Left lung (tissue), 4 donors: ENCODE measurements at regions not wholly inside any gene's neighbourhood (a gene's known extent, or its start where the extent isn't known, plus 50 kb on each side); places are given as distances from the start of the nearest gene placed in this dataset.
A peak's percentile ranks its signal among the peaks of the same experiment; 100 is the strongest.

Experiments
- ATAC-seq: fragments of 200-7000 bp; cut with Tn5 transposase; one replicate; pipeline ENCODE4 v1.9.1; 2020; ENCODE audit warnings: moderate library complexity
- DNase-seq, 4 donors: peaks; one replicate each; pipeline ENCODE4 v3.0.0-alpha.2; 2013 to 2020
- H3K27ac ChIP-seq, 2 donors: fragments of 200-600 bp; sonication (generic) in 1 of 2; one replicate each; pipeline versions ENCODE4 v1.5.0 to v1.8.0; 2020 to 2021
- H3K27me3 ChIP-seq, 2 donors: fragments of 200-600 bp; sonication (generic) in 1 of 2; one replicate each; pipeline versions ENCODE4 v1.5.0 to v1.8.0; 2020 to 2021
- H3K36me3 ChIP-seq, 2 donors: fragments of 200-600 bp; sonication (generic) in 1 of 2; one replicate each; pipeline versions ENCODE4 v1.5.0 to v1.8.0; 2020 to 2021
- H3K4me1 ChIP-seq, 2 donors: fragments of 200-600 bp; one replicate each; pipeline ENCODE4 v1.8.0; 2021
- H3K4me3 ChIP-seq, 2 donors: fragments of 200-600 bp; sonication (generic) in 1 of 2; one replicate each; pipeline versions ENCODE4 v1.5.0 to v1.8.0; 2020 to 2021; ENCODE audit warnings: mild to moderate bottlenecking in 1 of 2
- H3K9me3 ChIP-seq, 2 donors: fragments of 200-600 bp; sonication (generic) in 1 of 2; one replicate each; pipeline versions ENCODE4 v1.5.0 to v1.8.0; 2020 to 2021
- intact Hi-C, 2 donors: fragments of 100-400 bp; cut with DNase I; formaldehyde crosslinking; loops; one replicate each; pipeline versions ENCODE4 v1.11.2 to v1.14.2; 2022
- TF ChIP-seq, protein P1 (sequence below), 2 donors: fragments of 200-600 bp; sonication (generic) in 1 of 2; IDR thresholded peaks; one replicate each; pipeline versions ENCODE4 v1.5.0 to v1.8.0; 2021; ENCODE audit warnings: antibody characterized with exemption in 2 of 2
- donor health status: DM: no; HTN: yes; CAD: no.
- donor health status: DM: no; HTN: no; CAD: no.

DNA sequence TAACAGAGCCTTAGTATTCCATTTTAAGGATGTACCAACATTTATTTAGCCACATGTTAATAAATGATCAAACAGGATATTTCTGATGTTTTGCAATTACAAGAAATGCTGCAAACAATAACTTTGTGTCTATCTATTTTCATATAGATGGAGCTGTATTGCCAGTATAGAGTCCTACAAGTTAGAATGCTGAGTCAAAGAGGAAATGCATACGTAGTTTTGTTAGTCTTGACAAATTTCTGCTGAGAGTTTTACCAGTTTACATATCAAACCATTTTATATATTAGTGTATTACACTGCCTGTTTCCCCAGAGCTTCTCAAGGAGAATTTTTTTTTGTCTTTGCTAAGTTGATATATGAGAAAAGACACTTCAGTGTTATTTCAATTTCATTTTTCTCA is 541.7 kb downstream of the SLC16A7 start:
- Histone ChIP-seq H3K9me3 (no peaks in the 10 kb centered on the region), H3K4me3 (no peak overlapping the region), H3K4me1 (no peaks in the 10 kb centered on the region), H3K27me3 (no peaks in the 10 kb centered on the region), H3K27ac (no peak overlapping the region), H3K36me3 (no peaks in the 10 kb centered on the region)
- ATAC-seq (no peak), DNase-seq (no peak)
- TF ChIP-seq, protein P1, sequence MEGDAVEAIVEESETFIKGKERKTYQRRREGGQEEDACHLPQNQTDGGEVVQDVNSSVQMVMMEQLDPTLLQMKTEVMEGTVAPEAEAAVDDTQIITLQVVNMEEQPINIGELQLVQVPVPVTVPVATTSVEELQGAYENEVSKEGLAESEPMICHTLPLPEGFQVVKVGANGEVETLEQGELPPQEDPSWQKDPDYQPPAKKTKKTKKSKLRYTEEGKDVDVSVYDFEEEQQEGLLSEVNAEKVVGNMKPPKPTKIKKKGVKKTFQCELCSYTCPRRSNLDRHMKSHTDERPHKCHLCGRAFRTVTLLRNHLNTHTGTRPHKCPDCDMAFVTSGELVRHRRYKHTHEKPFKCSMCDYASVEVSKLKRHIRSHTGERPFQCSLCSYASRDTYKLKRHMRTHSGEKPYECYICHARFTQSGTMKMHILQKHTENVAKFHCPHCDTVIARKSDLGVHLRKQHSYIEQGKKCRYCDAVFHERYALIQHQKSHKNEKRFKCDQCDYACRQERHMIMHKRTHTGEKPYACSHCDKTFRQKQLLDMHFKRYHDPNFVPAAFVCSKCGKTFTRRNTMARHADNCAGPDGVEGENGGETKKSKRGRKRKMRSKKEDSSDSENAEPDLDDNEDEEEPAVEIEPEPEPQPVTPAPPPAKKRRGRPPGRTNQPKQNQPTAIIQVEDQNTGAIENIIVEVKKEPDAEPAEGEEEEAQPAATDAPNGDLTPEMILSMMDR (IDR thresholded peaks at IDR 0.05), result no peak
- intact Hi-C loops, result no loop called here

DNA sequence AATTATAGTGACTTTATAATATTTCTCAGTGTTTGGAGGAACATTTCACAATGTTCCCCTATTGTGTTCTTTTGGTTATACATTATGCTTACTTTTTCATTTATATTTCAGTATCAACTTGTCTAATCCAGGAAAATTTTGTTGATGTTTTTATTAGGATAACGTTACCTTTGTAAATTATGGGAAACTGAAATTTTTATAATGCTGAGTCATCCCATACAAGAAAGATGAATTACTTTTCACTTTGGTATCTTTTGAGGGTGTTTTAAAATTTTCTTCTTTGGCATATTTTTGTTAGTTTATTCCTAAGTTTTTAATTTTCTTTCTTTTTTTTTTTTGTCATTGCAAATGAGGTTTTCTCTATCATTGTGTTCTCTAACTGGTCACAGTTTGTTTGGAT is 542.7 kb downstream of the SLC16A7 start:
- no peak for ATAC-seq
- TF ChIP-seq, protein P1 (IDR thresholded peaks at IDR 0.05), result no peak
- no peaks in the 10 kb centered on the region for H3K4me1 ChIP-seq
- no peak overlapping the region for H3K4me3 ChIP-seq
- H3K27ac ChIP-seq, result no peak overlapping the region
- no peaks in the 10 kb centered on the region for H3K36me3 ChIP-seq
- H3K27me3 ChIP-seq, result no peaks in the 10 kb centered on the region
- no peaks in the 10 kb centered on the region for H3K9me3 ChIP-seq
- no peak for DNase-seq
- intact Hi-C loops, result no loop called here

DNA sequence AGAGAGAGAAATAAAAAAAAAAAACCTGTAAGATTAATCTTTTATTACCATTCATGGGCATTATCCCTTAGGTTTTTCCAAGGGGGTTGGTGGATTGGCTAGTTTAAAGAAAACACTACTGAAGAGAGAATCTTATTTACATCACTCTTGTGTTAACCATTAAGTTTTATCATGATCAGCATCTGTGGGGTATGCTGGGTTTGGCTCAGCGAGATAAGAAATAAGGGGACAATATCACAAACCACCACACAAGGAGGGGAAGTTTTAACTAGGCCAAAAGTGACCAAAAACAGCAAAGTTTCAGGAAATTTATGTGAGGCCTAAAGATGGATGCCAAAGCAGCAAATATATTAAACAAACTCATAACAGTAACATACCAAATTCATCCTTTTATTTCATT is 548.6 kb downstream of the SLC16A7 start:
- Histone ChIP-seq H3K36me3 (no peaks in the 10 kb centered on the region), H3K27ac (no peak overlapping the region), H3K4me3 (no peak overlapping the region), H3K27me3 (no peaks in the 10 kb centered on the region), H3K4me1 (no peaks in the 10 kb centered on the region), H3K9me3 (peaks cover 0 to 3% of the 10 kb centered on the region in 2 donors)
- TF ChIP-seq, protein P1 (IDR thresholded peaks at IDR 0.05), result no peak
- ATAC-seq (no peak), DNase-seq (no peak)
- intact Hi-C loops, result no loop called here

DNA sequence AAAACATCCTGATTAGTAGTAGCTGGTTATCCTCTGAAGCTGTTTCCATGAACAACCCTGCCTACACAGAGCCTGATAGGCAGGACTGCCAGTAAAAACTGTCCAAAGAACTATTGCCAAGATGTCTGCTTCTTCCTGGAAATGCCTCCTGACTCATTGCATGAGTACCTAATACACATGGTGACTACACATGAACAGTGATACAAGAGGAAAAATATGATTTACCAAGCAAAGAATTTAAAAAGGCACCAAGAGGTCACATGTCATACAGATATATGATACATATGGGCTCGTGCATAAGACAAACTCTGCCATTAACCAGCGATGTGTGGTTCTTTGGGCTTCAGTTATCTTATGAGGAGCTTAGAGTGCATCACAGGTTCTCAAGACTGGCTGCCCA is 552.3 kb downstream of the SLC16A7 start:
- no peak for DNase-seq
- Histone ChIP-seq H3K4me3 (no peak overlapping the region), H3K36me3 (no peaks in the 10 kb centered on the region), H3K27ac (no peak overlapping the region), H3K9me3 (peaks cover 0 to 7% of the 10 kb centered on the region in 2 donors), H3K4me1 (no peaks in the 10 kb centered on the region), H3K27me3 (no peaks in the 10 kb centered on the region)
- ATAC-seq, result peak; percentile 61
- intact Hi-C loops, result no loop called here
- TF ChIP-seq, protein P1 (IDR thresholded peaks at IDR 0.05), result no peak

DNA sequence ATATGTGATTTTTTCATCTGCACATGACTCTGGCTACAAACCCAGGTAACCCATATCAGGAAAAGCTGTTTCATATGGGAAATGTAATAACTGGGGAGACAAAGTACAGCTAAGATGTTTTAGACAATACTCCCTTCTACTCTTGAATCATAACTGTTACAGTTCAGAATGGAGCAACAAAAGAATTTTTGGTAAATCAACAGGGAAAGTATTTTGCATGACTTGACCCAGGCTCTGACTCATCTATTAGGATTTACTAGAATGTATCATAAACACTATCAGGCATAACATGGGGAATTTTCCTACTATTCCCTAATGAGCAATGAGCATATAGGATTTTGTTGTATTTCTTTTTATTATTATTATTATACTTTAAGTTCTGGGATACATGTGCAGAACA is 553.0 kb downstream of the SLC16A7 start:
- Histone ChIP-seq H3K4me1 (no peaks in the 10 kb centered on the region), H3K27me3 (no peaks in the 10 kb centered on the region), H3K4me3 (no peak overlapping the region), H3K27ac (no peak overlapping the region), H3K36me3 (no peaks in the 10 kb centered on the region), H3K9me3 (peaks cover 0 to 7% of the 10 kb centered on the region in 2 donors)
- TF ChIP-seq, protein P1 (IDR thresholded peaks at IDR 0.05), result no peak
- ATAC-seq (peak; percentile 46), DNase-seq (no peak)
- intact Hi-C loops, result no loop called here
